DND-41 (cell line): ENCODE measurements at regions not wholly inside any gene's neighbourhood (a gene's known extent, or its start where the extent isn't known, plus 50 kb on each side); places are given as distances from the start of the nearest gene placed in this dataset.
A peak's percentile ranks its signal among the peaks of the same experiment; 100 is the strongest.

Source experiments
- ATAC-seq: fragments of 200-7000 bp; cut with Tn5 transposase; 3 replicates; pipeline ENCODE4 v1.9.1; 2021; ENCODE audit warnings: low read depth; ENCODE audit not compliant: insufficient read depth
- DNase-seq: peaks from one replicate; pipeline ENCODE4 v3.0.0-alpha.2; 2020
- H2AFZ ChIP-seq: 2 replicates; pipeline ENCODE4 v1.6.0; 2012; ENCODE audit warnings: low read depth, low read length
- H3K27ac ChIP-seq: 2 replicates; pipeline ENCODE4 v1.5.1; 2012; ENCODE audit warnings: low read length, inconsistent platforms
- H3K27me3 ChIP-seq: fragments of 200-600 bp; sonication (generic); 2 replicates; pipeline ENCODE4 v1.6.0; 2012; ENCODE audit warnings: low read length, mild to moderate bottlenecking, inconsistent platforms; ENCODE audit not compliant: insufficient read depth, poor library complexity
- H3K36me3 ChIP-seq: 2 replicates; pipeline ENCODE4 v1.5.1; 2012; ENCODE audit warnings: low read length, inconsistent platforms; ENCODE audit not compliant: insufficient read depth
- H3K4me1 ChIP-seq: 2 replicates; pipeline ENCODE4 v1.5.1; 2012; ENCODE audit warnings: mild to moderate bottlenecking, low read length; ENCODE audit not compliant: insufficient read depth
- H3K4me2 ChIP-seq: 2 replicates; pipeline ENCODE4 v1.6.0; 2012; ENCODE audit warnings: mild to moderate bottlenecking, moderate library complexity, low read length, inconsistent platforms; ENCODE audit not compliant: insufficient read depth
- H3K4me3 ChIP-seq, 2 experiments: fragments of 200-600 bp in 1 of 2; shearing (Covaris generic) in 1 of 2; 2 replicates each; pipeline ENCODE4 v1.5.1; 2012 to 2016; ENCODE audit warnings: inconsistent platforms in 2 of 2, low read length in 2 of 2, mild to moderate bottlenecking in 2 of 2, low read depth in 1 of 2, moderate library complexity in 1 of 2
- H3K79me2 ChIP-seq: 2 replicates; pipeline ENCODE4 v1.6.0; 2012; ENCODE audit warnings: low read length, inconsistent platforms; ENCODE audit not compliant: insufficient read depth
- H3K9ac ChIP-seq: 2 replicates; pipeline ENCODE4 v1.6.0; 2012; ENCODE audit warnings: low read depth, mild to moderate bottlenecking, inconsistent platforms, low read length, moderate library complexity
- H3K9me3 ChIP-seq: 2 replicates; pipeline ENCODE4 v1.5.1; 2012; ENCODE audit warnings: low read length, moderate library complexity, mild to moderate bottlenecking, inconsistent platforms; ENCODE audit not compliant: insufficient read depth, severe bottlenecking
- H4K20me1 ChIP-seq: 2 replicates; pipeline ENCODE4 v1.6.0; 2012; ENCODE audit warnings: low read length; ENCODE audit not compliant: insufficient read depth
- EZH2 ChIP-seq: IDR thresholded peaks from 3 replicates; pipeline ENCODE4 v1.6.1; 2012; ENCODE audit warnings: borderline replicate concordance, low read depth, mild to moderate bottlenecking, moderate library complexity, low read length, inconsistent platforms; ENCODE audit not compliant: severe bottlenecking
- TF ChIP-seq, protein P1 (sequence below): IDR thresholded peaks from 2 replicates; pipeline ENCODE4 v1.5.1; 2012; ENCODE audit warnings: borderline replicate concordance, low read length, moderate library complexity, mild to moderate bottlenecking; ENCODE audit not compliant: poor library complexity, severe bottlenecking; ENCODE audit errors: extremely low read depth

DNA sequence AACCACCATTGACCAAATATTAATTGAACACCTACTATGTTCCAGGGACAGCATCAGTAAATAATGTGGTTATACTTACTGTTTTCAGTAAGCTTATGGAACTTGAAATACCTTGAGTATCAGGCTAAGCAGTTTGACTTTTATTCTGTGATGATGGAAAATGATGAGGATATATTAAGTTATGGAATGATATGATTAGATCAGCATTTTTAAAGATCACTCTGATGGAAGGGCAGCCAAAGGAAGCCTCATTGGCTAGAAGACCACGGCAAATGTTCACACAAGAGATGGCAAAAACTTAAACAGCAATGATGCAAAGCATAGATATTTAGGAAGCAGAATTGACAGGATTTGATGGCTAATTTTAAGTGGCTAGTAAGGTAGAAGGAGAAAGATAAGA, 266.9 kb upstream of the DPP10 start:
- TF ChIP-seq, protein P1, sequence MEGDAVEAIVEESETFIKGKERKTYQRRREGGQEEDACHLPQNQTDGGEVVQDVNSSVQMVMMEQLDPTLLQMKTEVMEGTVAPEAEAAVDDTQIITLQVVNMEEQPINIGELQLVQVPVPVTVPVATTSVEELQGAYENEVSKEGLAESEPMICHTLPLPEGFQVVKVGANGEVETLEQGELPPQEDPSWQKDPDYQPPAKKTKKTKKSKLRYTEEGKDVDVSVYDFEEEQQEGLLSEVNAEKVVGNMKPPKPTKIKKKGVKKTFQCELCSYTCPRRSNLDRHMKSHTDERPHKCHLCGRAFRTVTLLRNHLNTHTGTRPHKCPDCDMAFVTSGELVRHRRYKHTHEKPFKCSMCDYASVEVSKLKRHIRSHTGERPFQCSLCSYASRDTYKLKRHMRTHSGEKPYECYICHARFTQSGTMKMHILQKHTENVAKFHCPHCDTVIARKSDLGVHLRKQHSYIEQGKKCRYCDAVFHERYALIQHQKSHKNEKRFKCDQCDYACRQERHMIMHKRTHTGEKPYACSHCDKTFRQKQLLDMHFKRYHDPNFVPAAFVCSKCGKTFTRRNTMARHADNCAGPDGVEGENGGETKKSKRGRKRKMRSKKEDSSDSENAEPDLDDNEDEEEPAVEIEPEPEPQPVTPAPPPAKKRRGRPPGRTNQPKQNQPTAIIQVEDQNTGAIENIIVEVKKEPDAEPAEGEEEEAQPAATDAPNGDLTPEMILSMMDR, result no peak
- no peak for TF ChIP-seq EZH2
- DNase-seq (no peak), ATAC-seq (no peak)
- Histone ChIP-seq H3K9ac (no peak overlapping the region), H3K4me1 (no peaks in the 10 kb centered on the region), H4K20me1 (no peaks in the 10 kb centered on the region), H2AFZ (no peak overlapping the region), H3K9me3 (no peaks in the 10 kb centered on the region), H3K27me3 (no peaks in the 10 kb centered on the region), H3K36me3 (no peaks in the 10 kb centered on the region), H3K4me3 (no peak overlapping the region), H3K79me2 (no peaks in the 10 kb centered on the region), H3K4me2 (no peak overlapping the region), H3K27ac (no peak overlapping the region)

DNA sequence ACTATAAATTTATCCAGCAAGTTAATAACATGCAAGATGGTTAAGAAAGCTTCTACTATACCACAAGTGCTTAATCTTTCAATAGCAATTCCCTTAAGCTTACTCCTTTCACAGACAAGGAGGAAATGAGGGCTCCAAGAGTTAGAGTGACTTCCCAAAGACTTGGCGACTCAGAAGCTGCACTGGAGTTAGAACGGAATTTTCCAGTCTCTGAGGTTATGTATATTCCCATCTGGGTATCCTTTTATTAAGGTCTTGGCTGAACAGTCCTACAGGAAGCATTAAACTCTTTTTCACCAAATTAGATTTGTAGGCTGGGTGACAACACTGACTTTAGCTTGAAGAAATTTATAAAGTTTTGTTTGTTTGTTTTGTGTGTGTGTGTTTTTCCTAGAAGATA, 256.9 kb upstream of the DPP10 start:
- no peak overlapping the region for H2AFZ ChIP-seq
- H3K4me1 ChIP-seq, result no peaks in the 10 kb centered on the region
- no peak overlapping the region for H3K4me3 ChIP-seq
- ATAC-seq (no peak), DNase-seq (no peak)
- H3K27ac ChIP-seq, result no peak overlapping the region
- H3K79me2 ChIP-seq, result no peaks in the 10 kb centered on the region
- H3K9ac ChIP-seq, result no peak overlapping the region
- H3K27me3 ChIP-seq, result no peaks in the 10 kb centered on the region
- H3K4me2 ChIP-seq, result no peak overlapping the region
- H3K9me3 ChIP-seq, result no peaks in the 10 kb centered on the region
- no peaks in the 10 kb centered on the region for H3K36me3 ChIP-seq
- no peaks in the 10 kb centered on the region for H4K20me1 ChIP-seq
- TF ChIP-seq, protein P1, result no peak
- TF ChIP-seq EZH2, result no peak

- no peaks in the 10 kb centered on the region for H3K79me2 ChIP-seq
- H3K4me2 ChIP-seq, result no peak overlapping the region
- no peaks in the 10 kb centered on the region for H3K36me3 ChIP-seq
- TF ChIP-seq, protein P1, result no peak
- no peak for TF ChIP-seq EZH2
- no peak overlapping the region for H3K27ac ChIP-seq
- no peaks in the 10 kb centered on the region for H4K20me1 ChIP-seq
- no peaks in the 10 kb centered on the region for H3K9me3 ChIP-seq
- no peak for ATAC-seq
- H3K9ac ChIP-seq, result no peak overlapping the region
- no peaks in the 10 kb centered on the region for H3K4me1 ChIP-seq
- no peak overlapping the region for H3K4me3 ChIP-seq
- H3K27me3 ChIP-seq, result no peaks in the 10 kb centered on the region
- no peak overlapping the region for H2AFZ ChIP-seq
- DNase-seq, result no peak
Measured at GRCh38 chr2:114192362-114192761, 250.1 kb upstream of the DPP10 start.

- Histone ChIP-seq H3K4me2 (no peak overlapping the region), H3K9ac (no peak overlapping the region), H3K27me3 (no peaks in the 10 kb centered on the region), H3K4me3 (no peak overlapping the region), H3K36me3 (no peaks in the 10 kb centered on the region), H3K79me2 (no peaks in the 10 kb centered on the region), H2AFZ (no peak overlapping the region), H3K27ac (no peak overlapping the region), H3K4me1 (no peaks in the 10 kb centered on the region), H3K9me3 (no peaks in the 10 kb centered on the region), H4K20me1 (no peaks in the 10 kb centered on the region)
- ATAC-seq (no peak), DNase-seq (no peak)
- TF ChIP-seq, protein P1, result peak; percentile 21
- TF ChIP-seq EZH2, result no peak
Measured at GRCh38 chr2:114201781-114202180, 240.7 kb upstream of the DPP10 start.
